Osteoblast (primary cell): ENCODE measurements at regions not wholly inside any gene's neighbourhood (a gene's known extent, or its start where the extent isn't known, plus 50 kb on each side); places are given as distances from the start of the nearest gene placed in this dataset.

Source experiments
- DNase-seq: peaks from one replicate; pipeline ENCODE4 v3.0.0; 2011; ENCODE audit warnings: low spot score, mixed read lengths; ENCODE audit not compliant: insufficient read length; ENCODE audit errors: missing footprints
- H2AFZ ChIP-seq: 2 replicates; pipeline ENCODE4 v1.6.0; 2011; ENCODE audit warnings: mild to moderate bottlenecking, low read length
- H3K27ac ChIP-seq: 2 replicates; pipeline ENCODE4 v1.5.1; 2011; ENCODE audit warnings: mild to moderate bottlenecking, low read depth, low read length, moderate library complexity
- H3K27me3 ChIP-seq: 2 replicates; pipeline ENCODE4 v1.6.0; 2012; ENCODE audit warnings: mild to moderate bottlenecking, control low read depth, inconsistent platforms, low read length, moderate library complexity; ENCODE audit not compliant: insufficient read depth
- H3K36me3 ChIP-seq: 2 replicates; pipeline ENCODE4 v1.5.1; 2011; ENCODE audit warnings: mild to moderate bottlenecking, low read length, control low read depth, moderate library complexity; ENCODE audit not compliant: insufficient read depth
- H3K4me1 ChIP-seq: 2 replicates; pipeline ENCODE4 v1.5.1; 2011; ENCODE audit warnings: mild to moderate bottlenecking, low read length, control low read depth, moderate library complexity; ENCODE audit not compliant: insufficient read depth
- H3K4me2 ChIP-seq: 2 replicates; pipeline ENCODE4 v1.6.0; 2011; ENCODE audit warnings: mild to moderate bottlenecking, low read length; ENCODE audit not compliant: insufficient read depth
- H3K4me3 ChIP-seq: fragments of 200-600 bp; sonication (generic); 3 replicates; pipeline ENCODE4 v1.5.1; 2012; ENCODE audit warnings: mild to moderate bottlenecking, low read length, inconsistent platforms; ENCODE audit not compliant: insufficient read depth
- H3K79me2 ChIP-seq: 2 replicates; pipeline ENCODE4 v1.6.0; 2012; ENCODE audit warnings: mild to moderate bottlenecking, low read length, control low read depth, inconsistent platforms; ENCODE audit not compliant: insufficient read depth
- H3K9me3 ChIP-seq: 2 replicates; pipeline ENCODE4 v1.5.1; 2011; ENCODE audit warnings: low read depth, low read length, control low read depth
- H4K20me1 ChIP-seq: 2 replicates; pipeline ENCODE4 v1.6.0; 2012; ENCODE audit warnings: mild to moderate bottlenecking, low read length, control low read depth; ENCODE audit not compliant: insufficient read depth
- CTCF ChIP-seq: IDR thresholded peaks from 2 replicates; pipeline ENCODE4 v1.5.1; 2011; ENCODE audit warnings: mild to moderate bottlenecking, low read depth, low read length, moderate library complexity; ENCODE audit errors: extremely low read depth

- no peak for TF ChIP-seq CTCF
- Histone ChIP-seq H2AFZ (no peak overlapping the region), H3K79me2 (no peaks in the 10 kb centered on the region), H3K27ac (no peak overlapping the region), H3K4me1 (no peaks in the 10 kb centered on the region), H3K4me3 (no peak overlapping the region), H3K36me3 (no peaks in the 10 kb centered on the region), H3K27me3 (no peaks in the 10 kb centered on the region), H4K20me1 (no peaks in the 10 kb centered on the region), H3K4me2 (no peak overlapping the region), H3K9me3 (no peaks in the 10 kb centered on the region)
- DNase-seq, result no peak
Observed at GRCh38 chr4:151854731-151855130, 93.9 kb upstream of the GATB start.

DNA sequence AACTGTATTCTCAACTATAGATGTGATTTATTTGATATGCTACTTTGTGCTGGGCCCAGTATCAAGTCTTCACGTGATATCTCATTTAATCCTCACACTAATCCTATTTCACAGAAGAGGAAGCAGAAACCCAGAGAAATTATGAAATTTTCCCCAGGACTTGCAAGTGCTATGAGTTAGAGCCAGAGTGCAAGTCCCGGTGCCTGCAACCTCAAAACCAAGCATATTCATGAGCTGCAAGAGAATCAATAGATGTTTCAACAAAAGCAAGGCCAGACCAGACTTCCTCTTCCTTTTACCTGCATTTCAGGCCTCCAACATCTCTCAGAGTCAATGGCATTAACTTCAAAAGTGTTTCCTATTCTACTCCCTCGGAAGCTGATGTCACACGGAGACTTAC is 92.2 kb upstream of the GATB start:
- no peaks in the 10 kb centered on the region for H3K9me3 ChIP-seq
- no peaks in the 10 kb centered on the region for H3K27me3 ChIP-seq
- H2AFZ ChIP-seq, result no peak overlapping the region
- no peaks in the 10 kb centered on the region for H3K79me2 ChIP-seq
- no peaks in the 10 kb centered on the region for H4K20me1 ChIP-seq
- no peak overlapping the region for H3K4me3 ChIP-seq
- TF ChIP-seq CTCF, result no peak
- DNase-seq, result no peak
- H3K27ac ChIP-seq, result no peak overlapping the region
- no peaks in the 10 kb centered on the region for H3K36me3 ChIP-seq
- H3K4me1 ChIP-seq, result no peaks in the 10 kb centered on the region
- H3K4me2 ChIP-seq, result no peak overlapping the region

DNA sequence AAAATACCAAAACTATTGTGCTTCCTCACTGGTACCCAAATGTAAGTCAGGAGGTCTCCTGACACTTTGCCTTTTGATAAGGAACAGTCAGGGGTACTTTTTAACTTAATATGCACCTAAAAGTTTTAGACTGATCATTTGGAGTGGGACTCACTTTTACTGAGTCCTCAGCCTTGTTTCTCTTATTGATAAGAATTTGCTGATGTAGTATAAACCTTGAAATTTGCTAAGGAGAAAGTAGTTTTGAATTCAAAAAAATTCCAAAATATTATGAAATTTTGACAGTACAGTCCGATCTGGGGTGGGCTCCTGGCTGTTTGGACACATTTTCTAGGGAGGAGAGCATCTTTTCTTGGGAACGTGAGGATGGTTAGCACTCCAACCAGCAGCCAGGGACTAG is 91.4 kb upstream of the GATB start:
- H3K4me1 ChIP-seq, result no peaks in the 10 kb centered on the region
- no peaks in the 10 kb centered on the region for H3K36me3 ChIP-seq
- H3K27ac ChIP-seq, result no peak overlapping the region
- H3K27me3 ChIP-seq, result no peaks in the 10 kb centered on the region
- no peak for TF ChIP-seq CTCF
- H3K9me3 ChIP-seq, result no peaks in the 10 kb centered on the region
- no peak overlapping the region for H3K4me2 ChIP-seq
- H3K4me3 ChIP-seq, result no peak overlapping the region
- no peak for DNase-seq
- no peak overlapping the region for H2AFZ ChIP-seq
- no peaks in the 10 kb centered on the region for H3K79me2 ChIP-seq
- no peaks in the 10 kb centered on the region for H4K20me1 ChIP-seq

DNA sequence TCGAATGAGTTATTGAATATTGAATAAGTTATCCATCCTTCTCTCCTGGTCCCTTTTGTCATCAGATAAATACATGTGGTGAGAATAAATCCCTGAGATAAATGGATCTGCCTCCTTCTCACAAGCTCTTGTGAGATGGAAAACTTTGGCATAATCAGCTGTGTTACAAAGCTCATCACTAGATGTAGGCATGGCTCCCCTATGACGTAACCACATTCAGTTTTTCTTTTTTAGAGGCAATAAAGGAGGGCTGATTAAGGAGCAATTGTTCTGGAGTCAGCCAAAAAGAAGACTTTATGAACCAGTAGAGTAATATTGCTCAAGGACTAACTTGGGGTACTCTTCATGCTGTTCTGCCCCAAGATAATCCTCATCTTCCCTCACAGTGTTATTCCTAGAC is 90.5 kb upstream of the GATB start:
- Histone ChIP-seq H3K4me2 (no peak overlapping the region), H3K27me3 (no peaks in the 10 kb centered on the region), H3K9me3 (no peaks in the 10 kb centered on the region), H3K4me3 (no peak overlapping the region), H3K4me1 (no peaks in the 10 kb centered on the region), H3K36me3 (no peaks in the 10 kb centered on the region), H3K79me2 (no peaks in the 10 kb centered on the region), H2AFZ (no peak overlapping the region), H3K27ac (no peak overlapping the region), H4K20me1 (no peaks in the 10 kb centered on the region)
- no peak for DNase-seq
- TF ChIP-seq CTCF, result no peak
